PC-9 (cell line): ENCODE measurements at regions not wholly inside any gene's neighbourhood (a gene's known extent, or its start where the extent isn't known, plus 50 kb on each side); places are given as distances from the start of the nearest gene placed in this dataset.

Source experiments
- BruUV-seq: library from RNA; stranded (reverse); fragments of 400-500 nt; replicated peaks from 2 replicates; lab custom pipeline; 2021; lab: Mats Ljungman, UMichigan
- CTCF ChIA-PET: fragments of 300-600 bp; sonication (Branson Sonifier 250); formaldehyde crosslinking; loops from one replicate; lab custom pipeline; 2022; ENCODE audit warnings: antibody characterized with exemption; lab: Charles Lee
- POLR2A ChIA-PET: fragments of 300-600 bp; sonication (Branson Sonifier 250); formaldehyde crosslinking; loops from one replicate; lab custom pipeline; 2022; ENCODE audit warnings: antibody characterized with exemption; ENCODE audit not compliant: unreplicated experiment; lab: Charles Lee
- DNase-seq, 2 experiments: peaks; one replicate each; pipeline versions ENCODE4 v3.0.0 to v3.0.0-alpha.2; 2015 to 2022; ENCODE audit warnings: mixed read lengths in 1 of 2
- H2AFZ ChIP-seq: fragments of 200-600 bp; sonication (generic); 2 replicates; pipeline ENCODE4 v1.8.1; 2017; ENCODE audit warnings: antibody characterized with exemption
- H3F3A ChIP-seq: fragments of 200-600 bp; sonication (generic); 2 replicates; pipeline ENCODE4 v1.8.1; 2017; ENCODE audit warnings: antibody characterized with exemption, mild to moderate bottlenecking, low read depth; ENCODE audit not compliant: insufficient read depth
- H3K27ac ChIP-seq: fragments of 200-600 bp; sonication (generic); 2 replicates; pipeline ENCODE4 v1.6.1; 2016; ENCODE audit warnings: mixed run types
- H3K27me3 ChIP-seq: fragments of 200-600 bp; sonication (generic); 2 replicates; pipeline ENCODE4 v1.6.1; 2016; ENCODE audit warnings: low read depth, mixed run types; ENCODE audit not compliant: insufficient read depth
- H3K36me3 ChIP-seq: fragments of 200-600 bp; sonication (generic); 2 replicates; pipeline ENCODE4 v1.6.1; 2016; ENCODE audit warnings: low read depth, mixed run types
- H3K4me1 ChIP-seq: fragments of 200-600 bp; sonication (generic); replicated peaks from 2 replicates; pipeline ENCODE4 v1.6.1; 2016; ENCODE audit warnings: mixed run types; ENCODE audit not compliant: insufficient read depth
- H3K4me2 ChIP-seq: fragments of 200-600 bp; sonication (generic); 2 replicates; pipeline ENCODE4 v1.6.1; 2017; ENCODE audit warnings: mixed run types
- H3K4me3 ChIP-seq: fragments of 200-600 bp; sonication (generic); 2 replicates; pipeline ENCODE4 v1.6.1; 2016; ENCODE audit warnings: mixed run types
- H3K79me2 ChIP-seq: fragments of 200-600 bp; sonication (generic); 2 replicates; pipeline ENCODE4 v1.6.1; 2017; ENCODE audit warnings: low read depth, mixed run types
- H3K9me2 ChIP-seq: fragments of 200-600 bp; sonication (generic); 2 replicates; pipeline ENCODE4 v1.8.1; 2017; ENCODE audit warnings: mild to moderate bottlenecking; ENCODE audit not compliant: insufficient read depth
- H3K9me3 ChIP-seq: fragments of 200-600 bp; sonication (generic); 2 replicates; pipeline ENCODE4 v1.8.1; 2016; ENCODE audit warnings: low read depth; ENCODE audit not compliant: insufficient read depth
- H4K20me1 ChIP-seq: fragments of 200-600 bp; sonication (generic); 2 replicates; pipeline ENCODE4 v1.8.1; 2017; ENCODE audit not compliant: insufficient read depth
- EZH2 ChIP-seq: fragments of 200-600 bp; sonication (generic); IDR thresholded peaks from 2 replicates; pipeline ENCODE4 v1.8.0; 2017; ENCODE audit warnings: antibody characterized with exemption, low read depth
- intact Hi-C: fragments of 100-400 bp; cut with micrococcal nuclease; formaldehyde crosslinking; loops from one replicate; pipeline ENCODE4 v1.10.0; 2022; ENCODE audit not compliant: unreplicated experiment
- TF ChIP-seq, protein P1 (sequence below): fragments of 200-600 bp; sonication (generic); conservative IDR thresholded peaks from 2 replicates; pipeline ENCODE4 v1.6.1; 2017; ENCODE audit warnings: mixed run types, antibody characterized with exemption, mild to moderate bottlenecking, moderate library complexity

DNA sequence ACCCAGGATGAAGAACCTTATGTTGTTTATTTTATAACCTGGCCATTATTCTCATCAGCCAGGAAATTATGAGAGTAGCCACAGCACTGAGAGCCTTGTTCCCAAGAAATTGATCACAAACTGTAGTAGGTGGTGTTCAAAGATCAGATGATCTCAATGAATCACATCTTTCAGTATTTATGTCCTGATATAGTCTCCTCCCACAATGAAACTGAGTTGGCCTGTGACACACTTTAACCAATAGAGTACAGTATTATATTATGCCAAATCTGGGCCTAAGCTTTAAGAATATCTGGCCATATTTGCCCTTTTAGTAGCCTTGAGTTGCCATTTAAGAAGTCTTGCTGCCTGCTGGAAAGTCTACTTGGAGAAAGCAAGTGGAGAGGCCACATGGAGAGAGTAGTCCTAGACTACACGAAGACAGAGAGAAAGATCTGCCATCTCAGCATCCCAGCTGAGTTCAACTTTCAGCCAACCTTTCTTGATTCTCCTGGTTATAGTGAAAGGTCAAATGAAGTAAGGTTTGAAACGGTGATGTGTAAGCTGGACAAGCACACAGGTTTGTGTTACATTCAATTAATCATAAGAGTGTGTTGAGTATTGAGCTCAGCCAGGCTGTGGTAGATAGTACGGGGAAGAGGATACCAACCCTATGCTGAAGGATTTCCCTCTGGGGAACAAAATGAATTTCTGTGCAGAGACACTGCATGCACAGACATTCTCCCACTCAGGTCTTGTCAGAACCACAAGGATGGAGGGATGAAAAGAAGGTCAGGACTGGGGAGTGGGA is 561.8 kb downstream of the SOX6 start:
- H3K79me2 ChIP-seq: no peaks in the 10 kb centered on the region
- intact Hi-C loops: no loop called here
- TF ChIP-seq, protein P1, sequence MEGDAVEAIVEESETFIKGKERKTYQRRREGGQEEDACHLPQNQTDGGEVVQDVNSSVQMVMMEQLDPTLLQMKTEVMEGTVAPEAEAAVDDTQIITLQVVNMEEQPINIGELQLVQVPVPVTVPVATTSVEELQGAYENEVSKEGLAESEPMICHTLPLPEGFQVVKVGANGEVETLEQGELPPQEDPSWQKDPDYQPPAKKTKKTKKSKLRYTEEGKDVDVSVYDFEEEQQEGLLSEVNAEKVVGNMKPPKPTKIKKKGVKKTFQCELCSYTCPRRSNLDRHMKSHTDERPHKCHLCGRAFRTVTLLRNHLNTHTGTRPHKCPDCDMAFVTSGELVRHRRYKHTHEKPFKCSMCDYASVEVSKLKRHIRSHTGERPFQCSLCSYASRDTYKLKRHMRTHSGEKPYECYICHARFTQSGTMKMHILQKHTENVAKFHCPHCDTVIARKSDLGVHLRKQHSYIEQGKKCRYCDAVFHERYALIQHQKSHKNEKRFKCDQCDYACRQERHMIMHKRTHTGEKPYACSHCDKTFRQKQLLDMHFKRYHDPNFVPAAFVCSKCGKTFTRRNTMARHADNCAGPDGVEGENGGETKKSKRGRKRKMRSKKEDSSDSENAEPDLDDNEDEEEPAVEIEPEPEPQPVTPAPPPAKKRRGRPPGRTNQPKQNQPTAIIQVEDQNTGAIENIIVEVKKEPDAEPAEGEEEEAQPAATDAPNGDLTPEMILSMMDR: no peak
- no peak for TF ChIP-seq EZH2
- no peaks in the 10 kb centered on the region for H3K27me3 ChIP-seq
- DNase-seq: no peak
- BruUV-seq: no TSS peak
- H3K4me3 ChIP-seq: no peak overlapping the region
- H3K4me1 ChIP-seq: no peaks in the 10 kb centered on the region
- CTCF ChIA-PET: no interaction called here
- no peaks in the 10 kb centered on the region for H4K20me1 ChIP-seq
- H3K4me2 ChIP-seq: no peak overlapping the region
- H3K9me3 ChIP-seq: no peaks in the 10 kb centered on the region
- no peaks in the 10 kb centered on the region for H3K36me3 ChIP-seq
- H2AFZ ChIP-seq: no peak overlapping the region
- H3K9me2 ChIP-seq: no peaks in the 10 kb centered on the region
- no peak overlapping the region for H3K27ac ChIP-seq
- no peaks in the 10 kb centered on the region for H3F3A ChIP-seq
- POLR2A ChIA-PET: no interaction called here

DNA sequence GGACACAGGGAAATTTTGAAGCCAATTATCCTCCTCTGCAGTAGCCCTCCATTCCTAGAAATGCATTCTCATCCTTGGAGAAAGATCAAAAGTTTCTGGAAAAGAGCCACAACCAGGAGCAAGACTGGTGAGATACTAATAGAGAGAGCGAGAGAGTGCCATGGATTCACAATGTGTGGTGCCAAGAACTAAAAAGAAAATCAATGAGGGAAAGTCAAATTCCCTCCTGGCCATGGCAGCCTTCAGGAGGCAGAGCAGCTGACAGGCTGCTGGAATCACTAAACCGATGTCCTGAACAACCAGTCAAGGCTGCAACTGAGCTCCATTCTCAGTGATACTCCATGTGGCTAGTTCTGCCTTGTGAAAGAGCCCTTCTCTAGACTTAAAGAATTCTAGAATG is 561.0 kb downstream of the SOX6 start:
- H3K27me3 ChIP-seq: no peaks in the 10 kb centered on the region
- ChIA-PET CTCF (no interaction called here), POLR2A (no interaction called here)
- H3K79me2 ChIP-seq: no peaks in the 10 kb centered on the region
- BruUV-seq: no TSS peak
- H3K4me2 ChIP-seq: no peak overlapping the region
- no peaks in the 10 kb centered on the region for H3K36me3 ChIP-seq
- no peak for DNase-seq
- no peaks in the 10 kb centered on the region for H3K9me3 ChIP-seq
- no peak overlapping the region for H3K27ac ChIP-seq
- TF ChIP-seq, protein P1: no peak
- no peak for TF ChIP-seq EZH2
- H3K4me3 ChIP-seq: no peak overlapping the region
- no peaks in the 10 kb centered on the region for H4K20me1 ChIP-seq
- H3K4me1 ChIP-seq: peaks cover 4% of the 10 kb centered on the region; the same call in 1 of the 2 replicates
- intact Hi-C loops: no loop called here
- no peaks in the 10 kb centered on the region for H3F3A ChIP-seq
- no peak overlapping the region for H2AFZ ChIP-seq
- no peaks in the 10 kb centered on the region for H3K9me2 ChIP-seq

DNA sequence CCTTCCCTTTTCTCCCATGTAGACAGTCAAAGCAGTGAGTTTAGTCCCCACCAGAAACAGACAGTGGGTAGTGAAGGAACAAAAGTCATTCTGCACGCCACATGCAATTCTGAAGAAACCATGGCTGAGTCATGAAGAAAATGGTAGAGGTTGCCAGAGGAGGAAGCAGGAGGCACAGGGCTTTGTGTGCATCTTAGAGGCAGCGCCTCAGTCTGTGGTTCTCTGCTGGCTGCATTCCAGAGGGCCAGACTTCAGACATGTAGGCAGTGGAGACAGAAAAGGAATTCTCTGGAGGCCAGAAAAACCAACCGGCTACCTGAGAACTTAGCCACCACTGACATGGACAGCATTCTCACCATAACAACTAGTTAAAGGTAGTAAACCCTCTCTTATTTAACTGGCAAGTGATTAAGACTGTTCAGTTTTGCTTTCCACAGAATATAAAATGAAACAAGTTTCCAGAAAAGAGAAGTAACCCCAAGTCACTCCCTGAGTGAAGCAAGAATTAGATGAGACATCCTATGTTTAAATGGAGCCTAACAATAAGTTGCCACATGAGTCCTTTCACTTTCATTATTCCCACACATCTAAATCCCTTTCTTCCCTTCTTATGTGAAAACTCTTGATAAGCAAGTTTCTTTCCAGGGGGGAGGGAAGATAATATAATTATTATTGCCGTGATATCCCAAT is 556.1 kb downstream of the SOX6 start:
- ChIA-PET POLR2A (interaction anchor here (0.5 kb wide), 1 partner anchor 807 kb away, joined by 3 read pairs; no protein-coding TSS in a partner anchor), CTCF (no interaction called here)
- Histone ChIP-seq H3K27ac (no peak overlapping the region), H3K4me1 (peaks cover 4% of the 10 kb centered on the region; the same call in 1 of the 2 replicates), H3K9me2 (no peaks in the 10 kb centered on the region), H3K27me3 (no peaks in the 10 kb centered on the region), H3K4me3 (no peak overlapping the region), H3K79me2 (no peaks in the 10 kb centered on the region), H3K36me3 (no peaks in the 10 kb centered on the region), H3K9me3 (no peaks in the 10 kb centered on the region), H3K4me2 (0 out of 2 replicates have a peak overlapping the region, but pooled peaks have one; percentile 6), H4K20me1 (no peaks in the 10 kb centered on the region), H2AFZ (no peak overlapping the region), H3F3A (no peaks in the 10 kb centered on the region)
- DNase-seq: peak; percentile 38 to 50
- TF ChIP-seq, protein P1: no peak
- TF ChIP-seq EZH2: no peak
- intact Hi-C loops: no loop called here
- no TSS peak for BruUV-seq
